HCT116 (cell line): ENCODE measurements at regions not wholly inside any gene's neighbourhood (a gene's known extent, or its start where the extent isn't known, plus 50 kb on each side); places are given as distances from the start of the nearest gene placed in this dataset.

Source experiments
- ATAC-seq: fragments of 200-7000 bp; cut with Tn5 transposase; 2 replicates; pipeline ENCODE4 v1.9.1; 2020; ENCODE audit warnings: mild to moderate bottlenecking, moderate library complexity
- BruUV-seq: library from RNA; stranded (reverse); fragments of 400-500 nt; replicated peaks from 2 replicates; lab custom pipeline; 2021; lab: Mats Ljungman, UMichigan
- CTCF ChIA-PET: fragments of 300-600 bp; sonication (Branson Sonifier 250); formaldehyde crosslinking; loops from one replicate; lab custom pipeline; 2021; ENCODE audit warnings: antibody characterized with exemption; lab: Charles Lee
- POLR2A ChIA-PET: fragments of 300-600, 350-600 bp; sonication (Branson Sonifier 250); formaldehyde crosslinking; loops from one replicate; lab custom pipeline; 2021; ENCODE audit warnings: antibody characterized with exemption; lab: Charles Lee
- RAD21 ChIA-PET, 2 experiments: fragments of 300-600 bp; sonication (Branson Sonifier 250); formaldehyde crosslinking; loops; one replicate each; lab custom pipeline; 2023; ENCODE audit warnings: low total read pairs in 2 of 2; ENCODE audit not compliant: uncharacterized antibody in 2 of 2, unreplicated experiment in 2 of 2, low non-redundant PET in 1 of 2; lab: Charles Lee
- DNase-seq: peaks from one replicate; pipeline ENCODE4 v3.0.0-alpha.2; 2010; ENCODE audit warnings: low read depth, low spot score
- H2AFZ ChIP-seq: fragments of 200-600 bp; shearing (Covaris generic), sonication (generic); 2 replicates; pipeline ENCODE4 v1.6.1; 2017; ENCODE audit warnings: low read depth, mixed run types, mixed read lengths, antibody characterized with exemption, low read length; ENCODE audit not compliant: poor library complexity, severe bottlenecking
- H3K27ac ChIP-seq: 2 replicates; pipeline ENCODE4 v1.5.1; 2012; ENCODE audit warnings: low read depth, low read length
- H3K27me3 ChIP-seq: fragments of 200-600 bp; sonication (generic); 2 replicates; pipeline ENCODE4 v1.6.1; 2016; ENCODE audit warnings: mixed run types, low read length, mixed read lengths; ENCODE audit not compliant: insufficient read depth
- H3K36me3 ChIP-seq, 2 experiments: fragments of 200-500 bp in 1 of 2; fragments of 200-600 bp in 1 of 2; sonication (Bioruptor generic) in 1 of 2; sonication (generic) in 1 of 2; 2 replicates each; pipeline versions ENCODE4 v1.5.1 to v1.6.1; 2014 to 2016; ENCODE audit warnings: low read length in 2 of 2, inconsistent platforms in 1 of 2, mixed read lengths in 1 of 2, mixed run types in 1 of 2; ENCODE audit not compliant: insufficient read depth in 2 of 2, control insufficient read depth in 1 of 2
- H3K4me1 ChIP-seq, 2 experiments: fragments of 200-600 bp in 1 of 2; sonication (generic) in 1 of 2; 2 replicates each; pipeline versions ENCODE4 v1.5.1 to v1.6.1; 2012 to 2017; ENCODE audit warnings: low read length in 2 of 2, inconsistent platforms in 1 of 2, mild to moderate bottlenecking in 1 of 2, mixed read lengths in 1 of 2, mixed run types in 1 of 2, moderate library complexity in 1 of 2; ENCODE audit not compliant: insufficient read depth in 2 of 2, control insufficient read depth in 1 of 2
- H3K4me2 ChIP-seq: fragments of 200-600 bp; sonication (generic); 2 replicates; pipeline ENCODE4 v1.6.1; 2017; ENCODE audit warnings: mixed run types, low read length, mixed read lengths
- H3K4me3 ChIP-seq, 2 experiments: fragments of 200-600 bp in 1 of 2; sonication (generic) in 1 of 2; replicated peaks in 1 of 2; 2 replicates each; pipeline ENCODE4 v1.5.1; 2011 to 2016; ENCODE audit warnings: low read length in 2 of 2, control low read depth in 1 of 2, low read depth in 1 of 2, mild to moderate bottlenecking in 1 of 2, mixed read lengths in 1 of 2, mixed run types in 1 of 2
- H3K79me2 ChIP-seq: fragments of 200-600 bp; sonication (generic); 2 replicates; pipeline ENCODE4 v1.6.1; 2017; ENCODE audit warnings: mild to moderate bottlenecking, mixed run types, low read length, moderate library complexity, mixed read lengths; ENCODE audit not compliant: insufficient read depth
- H3K9ac ChIP-seq: fragments of 200-600 bp; sonication (generic); 2 replicates; pipeline ENCODE4 v1.6.1; 2016; ENCODE audit warnings: low read length, mixed read lengths
- H3K9me2 ChIP-seq: fragments of 200-600 bp; sonication (generic), shearing (Covaris generic); 2 replicates; pipeline ENCODE4 v1.6.1; 2017; ENCODE audit warnings: mixed run types, mild to moderate bottlenecking, moderate library complexity; ENCODE audit not compliant: insufficient read depth
- H3K9me3 ChIP-seq, 2 experiments: fragments of 200-500 bp in 1 of 2; fragments of 200-600 bp in 1 of 2; sonication (Bioruptor generic) in 1 of 2; sonication (generic) in 1 of 2; 2 replicates each; pipeline ENCODE4 v1.6.1; 2014 to 2017; ENCODE audit warnings: low read length in 2 of 2, mixed read lengths in 2 of 2, inconsistent platforms in 1 of 2, low read depth in 1 of 2, mild to moderate bottlenecking in 1 of 2, mixed run types in 1 of 2, moderate library complexity in 1 of 2; ENCODE audit not compliant: control insufficient read depth in 1 of 2, insufficient read depth in 1 of 2
- H4K20me1 ChIP-seq: fragments of 200-600 bp; sonication (generic), shearing (Covaris generic); 2 replicates; pipeline ENCODE4 v1.6.1; 2017; ENCODE audit warnings: mixed run types, mild to moderate bottlenecking, moderate library complexity; ENCODE audit not compliant: insufficient read depth
- CBX3 ChIP-seq: IDR thresholded peaks from 2 replicates; pipeline ENCODE4 v1.6.1; 2012; ENCODE audit warnings: low read depth
- CEBPB ChIP-seq: IDR thresholded peaks from 2 replicates; pipeline ENCODE4 v1.6.1; 2012; ENCODE audit warnings: low read depth
- EGR1 ChIP-seq: IDR thresholded peaks from 2 replicates; pipeline ENCODE4 v1.6.1; 2012; ENCODE audit warnings: low read depth
- EZH2phosphoT487 ChIP-seq: fragments of 200-600 bp; IDR thresholded peaks from 2 replicates; pipeline ENCODE4 v1.6.1; 2018; ENCODE audit warnings: antibody characterized with exemption, borderline replicate concordance
- FOSL1 ChIP-seq: IDR thresholded peaks from 2 replicates; pipeline ENCODE4 v1.6.1; 2012; ENCODE audit warnings: low read depth
- SRF ChIP-seq: IDR thresholded peaks from 2 replicates; pipeline ENCODE4 v1.6.1; 2012; ENCODE audit warnings: low read depth
- ZFX ChIP-seq: fragments of 450-650 bp; IDR thresholded peaks from 2 replicates; pipeline ENCODE4 v1.6.1; 2017
- ZNF274 ChIP-seq: fragments of 200-500 bp; sonication (Bioruptor generic); IDR thresholded peaks from 2 replicates; pipeline ENCODE4 v1.6.1; 2014; ENCODE audit warnings: mild to moderate bottlenecking, low read depth, low read length, inconsistent platforms
- intact Hi-C: fragments of 100-400 bp; cut with micrococcal nuclease; formaldehyde crosslinking; loops from 2 replicates; pipeline ENCODE4 v1.10.0; 2022
- TF ChIP-seq, protein P1 (sequence below): IDR thresholded peaks from 2 replicates; pipeline ENCODE4 v1.6.1; 2012; ENCODE audit warnings: low read depth
- TF ChIP-seq, protein P2 (sequence below): IDR thresholded peaks from 2 replicates; pipeline ENCODE4 v1.6.1; 2012
- TF ChIP-seq, protein P3 (sequence below): IDR thresholded peaks from 2 replicates; pipeline ENCODE4 v1.6.1; 2012

DNA sequence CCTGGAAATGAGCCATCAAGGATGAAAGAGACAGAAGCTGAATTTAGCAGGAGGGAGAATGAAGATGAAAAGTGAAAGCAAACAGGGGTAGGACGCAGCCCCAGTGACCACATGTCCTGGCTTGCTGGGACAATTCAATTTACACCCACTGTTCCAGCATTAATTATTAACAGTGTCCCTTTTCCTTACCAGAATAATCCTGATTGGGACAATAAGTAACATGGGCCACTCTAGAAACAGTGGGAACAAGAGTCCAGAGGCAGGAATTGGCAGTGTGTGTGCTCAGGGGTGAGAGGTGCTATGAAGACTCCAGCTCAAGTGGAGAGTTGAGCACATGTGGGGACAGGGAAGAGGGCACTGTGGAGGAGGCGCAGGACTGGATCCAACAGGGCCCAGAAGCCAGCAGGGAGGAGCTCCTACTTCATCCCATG is 147.1 kb downstream of the C5orf15 start:
- Histone ChIP-seq H3K4me2 (no peak overlapping the region), H3K36me3 (no peaks in the 10 kb centered on the region), H3K4me1 (no peaks in the 10 kb centered on the region), H3K4me3 (no peak overlapping the region), H3K9ac (no peak overlapping the region), H3K79me2 (no peaks in the 10 kb centered on the region), H2AFZ (no peak overlapping the region), H3K27ac (no peak overlapping the region), H4K20me1 (no peaks in the 10 kb centered on the region), H3K9me3 (no peaks in the 10 kb centered on the region), H3K27me3 (peaks cover 47% of the 10 kb centered on the region), H3K9me2 (no peaks in the 10 kb centered on the region)
- RAD21 ChIA-PET: no interaction called here
- ATAC-seq (no peak), DNase-seq (no peak)
- CTCF ChIA-PET: no interaction called here
- TF ChIP-seq CEBPB (no peak), CBX3 (no peak), EGR1 (no peak), ZNF274 (no peak), EZH2phosphoT487 (no peak), SRF (no peak), ZFX (no peak), FOSL1 (no peak)
- TF ChIP-seq, protein P1, sequence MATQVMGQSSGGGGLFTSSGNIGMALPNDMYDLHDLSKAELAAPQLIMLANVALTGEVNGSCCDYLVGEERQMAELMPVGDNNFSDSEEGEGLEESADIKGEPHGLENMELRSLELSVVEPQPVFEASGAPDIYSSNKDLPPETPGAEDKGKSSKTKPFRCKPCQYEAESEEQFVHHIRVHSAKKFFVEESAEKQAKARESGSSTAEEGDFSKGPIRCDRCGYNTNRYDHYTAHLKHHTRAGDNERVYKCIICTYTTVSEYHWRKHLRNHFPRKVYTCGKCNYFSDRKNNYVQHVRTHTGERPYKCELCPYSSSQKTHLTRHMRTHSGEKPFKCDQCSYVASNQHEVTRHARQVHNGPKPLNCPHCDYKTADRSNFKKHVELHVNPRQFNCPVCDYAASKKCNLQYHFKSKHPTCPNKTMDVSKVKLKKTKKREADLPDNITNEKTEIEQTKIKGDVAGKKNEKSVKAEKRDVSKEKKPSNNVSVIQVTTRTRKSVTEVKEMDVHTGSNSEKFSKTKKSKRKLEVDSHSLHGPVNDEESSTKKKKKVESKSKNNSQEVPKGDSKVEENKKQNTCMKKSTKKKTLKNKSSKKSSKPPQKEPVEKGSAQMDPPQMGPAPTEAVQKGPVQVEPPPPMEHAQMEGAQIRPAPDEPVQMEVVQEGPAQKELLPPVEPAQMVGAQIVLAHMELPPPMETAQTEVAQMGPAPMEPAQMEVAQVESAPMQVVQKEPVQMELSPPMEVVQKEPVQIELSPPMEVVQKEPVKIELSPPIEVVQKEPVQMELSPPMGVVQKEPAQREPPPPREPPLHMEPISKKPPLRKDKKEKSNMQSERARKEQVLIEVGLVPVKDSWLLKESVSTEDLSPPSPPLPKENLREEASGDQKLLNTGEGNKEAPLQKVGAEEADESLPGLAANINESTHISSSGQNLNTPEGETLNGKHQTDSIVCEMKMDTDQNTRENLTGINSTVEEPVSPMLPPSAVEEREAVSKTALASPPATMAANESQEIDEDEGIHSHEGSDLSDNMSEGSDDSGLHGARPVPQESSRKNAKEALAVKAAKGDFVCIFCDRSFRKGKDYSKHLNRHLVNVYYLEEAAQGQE: no peak
- TF ChIP-seq, protein P2, sequence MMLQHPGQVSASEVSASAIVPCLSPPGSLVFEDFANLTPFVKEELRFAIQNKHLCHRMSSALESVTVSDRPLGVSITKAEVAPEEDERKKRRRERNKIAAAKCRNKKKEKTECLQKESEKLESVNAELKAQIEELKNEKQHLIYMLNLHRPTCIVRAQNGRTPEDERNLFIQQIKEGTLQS: no peak
- TF ChIP-seq, protein P3, sequence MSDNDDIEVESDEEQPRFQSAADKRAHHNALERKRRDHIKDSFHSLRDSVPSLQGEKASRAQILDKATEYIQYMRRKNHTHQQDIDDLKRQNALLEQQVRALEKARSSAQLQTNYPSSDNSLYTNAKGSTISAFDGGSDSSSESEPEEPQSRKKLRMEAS: no peak
- no TSS peak for BruUV-seq
- POLR2A ChIA-PET: no interaction called here
- intact Hi-C loops: no loop called here
